HCT116 (cell line): ENCODE measurements at regions not wholly inside any gene's neighbourhood (a gene's known extent, or its start where the extent isn't known, plus 50 kb on each side); places are given as distances from the start of the nearest gene placed in this dataset.

ENCODE experiments used
- ATAC-seq: fragments of 200-7000 bp; cut with Tn5 transposase; 2 replicates; pipeline ENCODE4 v1.9.1; 2020; ENCODE audit warnings: mild to moderate bottlenecking, moderate library complexity
- BruUV-seq: library from RNA; stranded (reverse); fragments of 400-500 nt; replicated peaks from 2 replicates; lab custom pipeline; 2021; lab: Mats Ljungman, UMichigan
- CTCF ChIA-PET: fragments of 300-600 bp; sonication (Branson Sonifier 250); formaldehyde crosslinking; loops from one replicate; lab custom pipeline; 2021; ENCODE audit warnings: antibody characterized with exemption; lab: Charles Lee
- POLR2A ChIA-PET: fragments of 300-600, 350-600 bp; sonication (Branson Sonifier 250); formaldehyde crosslinking; loops from one replicate; lab custom pipeline; 2021; ENCODE audit warnings: antibody characterized with exemption; lab: Charles Lee
- RAD21 ChIA-PET, 2 experiments: fragments of 300-600 bp; sonication (Branson Sonifier 250); formaldehyde crosslinking; loops; one replicate each; lab custom pipeline; 2023; ENCODE audit warnings: low total read pairs in 2 of 2; ENCODE audit not compliant: uncharacterized antibody in 2 of 2, unreplicated experiment in 2 of 2, low non-redundant PET in 1 of 2; lab: Charles Lee
- DNase-seq: peaks from one replicate; pipeline ENCODE4 v3.0.0-alpha.2; 2010; ENCODE audit warnings: low read depth, low spot score
- H2AFZ ChIP-seq: fragments of 200-600 bp; shearing (Covaris generic), sonication (generic); 2 replicates; pipeline ENCODE4 v1.6.1; 2017; ENCODE audit warnings: low read depth, mixed run types, mixed read lengths, antibody characterized with exemption, low read length; ENCODE audit not compliant: poor library complexity, severe bottlenecking
- H3K27ac ChIP-seq: 2 replicates; pipeline ENCODE4 v1.5.1; 2012; ENCODE audit warnings: low read depth, low read length
- H3K27me3 ChIP-seq: fragments of 200-600 bp; sonication (generic); 2 replicates; pipeline ENCODE4 v1.6.1; 2016; ENCODE audit warnings: mixed run types, low read length, mixed read lengths; ENCODE audit not compliant: insufficient read depth
- H3K36me3 ChIP-seq, 2 experiments: fragments of 200-500 bp in 1 of 2; fragments of 200-600 bp in 1 of 2; sonication (Bioruptor generic) in 1 of 2; sonication (generic) in 1 of 2; 2 replicates each; pipeline versions ENCODE4 v1.5.1 to v1.6.1; 2014 to 2016; ENCODE audit warnings: low read length in 2 of 2, inconsistent platforms in 1 of 2, mixed read lengths in 1 of 2, mixed run types in 1 of 2; ENCODE audit not compliant: insufficient read depth in 2 of 2, control insufficient read depth in 1 of 2
- H3K4me1 ChIP-seq, 2 experiments: fragments of 200-600 bp in 1 of 2; sonication (generic) in 1 of 2; 2 replicates each; pipeline versions ENCODE4 v1.5.1 to v1.6.1; 2012 to 2017; ENCODE audit warnings: low read length in 2 of 2, inconsistent platforms in 1 of 2, mild to moderate bottlenecking in 1 of 2, mixed read lengths in 1 of 2, mixed run types in 1 of 2, moderate library complexity in 1 of 2; ENCODE audit not compliant: insufficient read depth in 2 of 2, control insufficient read depth in 1 of 2
- H3K4me2 ChIP-seq: fragments of 200-600 bp; sonication (generic); 2 replicates; pipeline ENCODE4 v1.6.1; 2017; ENCODE audit warnings: mixed run types, low read length, mixed read lengths
- H3K4me3 ChIP-seq, 2 experiments: fragments of 200-600 bp in 1 of 2; sonication (generic) in 1 of 2; replicated peaks in 1 of 2; 2 replicates each; pipeline ENCODE4 v1.5.1; 2011 to 2016; ENCODE audit warnings: low read length in 2 of 2, control low read depth in 1 of 2, low read depth in 1 of 2, mild to moderate bottlenecking in 1 of 2, mixed read lengths in 1 of 2, mixed run types in 1 of 2
- H3K79me2 ChIP-seq: fragments of 200-600 bp; sonication (generic); 2 replicates; pipeline ENCODE4 v1.6.1; 2017; ENCODE audit warnings: mild to moderate bottlenecking, mixed run types, low read length, moderate library complexity, mixed read lengths; ENCODE audit not compliant: insufficient read depth
- H3K9ac ChIP-seq: fragments of 200-600 bp; sonication (generic); 2 replicates; pipeline ENCODE4 v1.6.1; 2016; ENCODE audit warnings: low read length, mixed read lengths
- H3K9me2 ChIP-seq: fragments of 200-600 bp; sonication (generic), shearing (Covaris generic); 2 replicates; pipeline ENCODE4 v1.6.1; 2017; ENCODE audit warnings: mixed run types, mild to moderate bottlenecking, moderate library complexity; ENCODE audit not compliant: insufficient read depth
- H3K9me3 ChIP-seq, 2 experiments: fragments of 200-500 bp in 1 of 2; fragments of 200-600 bp in 1 of 2; sonication (Bioruptor generic) in 1 of 2; sonication (generic) in 1 of 2; 2 replicates each; pipeline ENCODE4 v1.6.1; 2014 to 2017; ENCODE audit warnings: low read length in 2 of 2, mixed read lengths in 2 of 2, inconsistent platforms in 1 of 2, low read depth in 1 of 2, mild to moderate bottlenecking in 1 of 2, mixed run types in 1 of 2, moderate library complexity in 1 of 2; ENCODE audit not compliant: control insufficient read depth in 1 of 2, insufficient read depth in 1 of 2
- H4K20me1 ChIP-seq: fragments of 200-600 bp; sonication (generic), shearing (Covaris generic); 2 replicates; pipeline ENCODE4 v1.6.1; 2017; ENCODE audit warnings: mixed run types, mild to moderate bottlenecking, moderate library complexity; ENCODE audit not compliant: insufficient read depth
- ATF3 ChIP-seq: IDR thresholded peaks from 2 replicates; pipeline ENCODE4 v1.6.1; 2012
- CTCF ChIP-seq, 3 experiments: fragments of 200-600 bp in 1 of 3; sonication (generic) in 1 of 3; IDR thresholded peaks in 2 of 3; conservative IDR thresholded peaks in 1 of 3; 2 replicates each; pipeline ENCODE4 v1.5.1; 2012 to 2017; ENCODE audit warnings: low read depth in 2 of 3, low read length in 2 of 3, antibody characterized with exemption in 1 of 3, borderline replicate concordance in 1 of 3, control low read depth in 1 of 3, mild to moderate bottlenecking in 1 of 3, mixed read lengths in 1 of 3, mixed run types in 1 of 3, moderate library complexity in 1 of 3; ENCODE audit not compliant: insufficient read depth in 1 of 3
- ELF1 ChIP-seq: IDR thresholded peaks from 2 replicates; pipeline ENCODE4 v1.6.1; 2012; ENCODE audit warnings: low read depth, borderline replicate concordance
- EZH2phosphoT487 ChIP-seq: fragments of 200-600 bp; IDR thresholded peaks from 2 replicates; pipeline ENCODE4 v1.6.1; 2018; ENCODE audit warnings: antibody characterized with exemption, borderline replicate concordance
- MAX ChIP-seq: IDR thresholded peaks from 2 replicates; pipeline ENCODE4 v1.6.1; 2012
- POLR2A ChIP-seq: IDR thresholded peaks from 2 replicates; pipeline ENCODE4 v1.7.0; 2011; ENCODE audit warnings: borderline replicate concordance; ENCODE audit not compliant: insufficient read depth, insufficient read length; ENCODE audit errors: extremely low read depth
- POLR2AphosphoS5 ChIP-seq: IDR thresholded peaks from 2 replicates; pipeline ENCODE4 v1.6.1; 2011; ENCODE audit warnings: mild to moderate bottlenecking, low read depth, low read length, moderate library complexity
- REST ChIP-seq: IDR thresholded peaks from 2 replicates; pipeline ENCODE4 v1.6.1; 2012; ENCODE audit warnings: low read depth
- SIN3A ChIP-seq: IDR thresholded peaks from 2 replicates; pipeline ENCODE4 v1.6.1; 2012; ENCODE audit warnings: low read depth
- SRF ChIP-seq: IDR thresholded peaks from 2 replicates; pipeline ENCODE4 v1.6.1; 2012; ENCODE audit warnings: low read depth
- YY1 ChIP-seq: IDR thresholded peaks from 2 replicates; pipeline ENCODE4 v1.6.1; 2011; ENCODE audit warnings: low read length, low read depth, moderate library complexity, mild to moderate bottlenecking; ENCODE audit not compliant: insufficient replicate concordance; ENCODE audit errors: extremely low read depth
- ZBTB33 ChIP-seq: IDR thresholded peaks from 2 replicates; pipeline ENCODE4 v1.6.1; 2011; ENCODE audit warnings: mild to moderate bottlenecking, low read length, moderate library complexity; ENCODE audit not compliant: insufficient replicate concordance; ENCODE audit errors: extremely low read depth
- ZNF274 ChIP-seq: fragments of 200-500 bp; sonication (Bioruptor generic); IDR thresholded peaks from 2 replicates; pipeline ENCODE4 v1.6.1; 2014; ENCODE audit warnings: mild to moderate bottlenecking, low read depth, low read length, inconsistent platforms
- intact Hi-C: fragments of 100-400 bp; cut with micrococcal nuclease; formaldehyde crosslinking; loops from 2 replicates; pipeline ENCODE4 v1.10.0; 2022

- TF ChIP-seq REST, result no peak
- no peak for TF ChIP-seq SIN3A
Measured at GRCh38 chr20:51104960-51105920, 82.3 kb upstream of the KCNG1 start (continued).

- Histone ChIP-seq H3K4me1 (no peaks in the 10 kb centered on the region), H3K9me2 (no peaks in the 10 kb centered on the region), H3K27ac (no peak overlapping the region), H3K79me2 (no peaks in the 10 kb centered on the region), H3K9ac (no peak overlapping the region), H3K9me3 (no peaks in the 10 kb centered on the region), H2AFZ (no peak overlapping the region), H4K20me1 (no peaks in the 10 kb centered on the region), H3K4me2 (no peak overlapping the region), H3K27me3 (peaks cover 20% of the 10 kb centered on the region; the same call in 1 of the 2 replicates), H3K36me3 (no peaks in the 10 kb centered on the region), H3K4me3 (no peak overlapping the region)
- RAD21 ChIA-PET, result no interaction called here
- intact Hi-C loops, result no loop called here
- POLR2A ChIA-PET, result no interaction called here
- BruUV-seq, result no TSS peak
- ATAC-seq (no peak), DNase-seq (no peak)
- CTCF ChIA-PET, result no interaction called here
- TF ChIP-seq SRF (no peak), CTCF (IDR thresholded peaks at IDR 0.05 in 2 of 3, conservative IDR thresholded peaks at IDR 0.05 in 1 of 3; ENCODE audit: borderline replicate concordance in 1 of 3, insufficient read depth in 1 of 3, low read depth in 2 of 3, low read length in 2 of 3) (no peak), POLR2A (no peak), ZNF274 (no peak), YY1 (no peak), EZH2phosphoT487 (no peak), ELF1 (no peak), ATF3 (no peak), MAX (no peak), POLR2AphosphoS5 (no peak), ZBTB33 (no peak)
Measured at GRCh38 chr20:51100617-51101016, 77.7 kb upstream of the KCNG1 start.
